CD14-positive monocyte (primary cell): ENCODE measurements at regions not wholly inside any gene's neighbourhood (a gene's known extent, or its start where the extent isn't known, plus 50 kb on each side); places are given as distances from the start of the nearest gene placed in this dataset.

Experiments
- DNase-seq, 3 donors: peaks; one replicate each; pipeline ENCODE4 v3.0.0-alpha.2; 2011 to 2022
- H2AFZ ChIP-seq: 2 replicates; pipeline ENCODE4 v1.6.0; 2012; ENCODE audit warnings: mild to moderate bottlenecking, low read depth, low read length, inconsistent platforms; ENCODE audit not compliant: insufficient read depth, poor library complexity, severe bottlenecking
- H3K27ac ChIP-seq, 2 donors: 1 replicate in 1 of 2; 2 replicates in 1 of 2; pipeline ENCODE4 v1.5.1; 2012 to 2013; ENCODE audit warnings: low read length in 2 of 2, control low read depth in 1 of 2, inconsistent platforms in 1 of 2, low read depth in 1 of 2, mild to moderate bottlenecking in 1 of 2
- H3K27me3 ChIP-seq, 2 donors: one replicate each; pipeline versions ENCODE4 v1.6.0 to v1.6.1; 2011 to 2013; ENCODE audit warnings: low read length in 2 of 2; ENCODE audit not compliant: control insufficient read depth in 2 of 2, insufficient read depth in 2 of 2
- H3K36me3 ChIP-seq, 2 donors: replicated peaks in 1 of 2; 1 replicate in 1 of 2; 2 replicates in 1 of 2; pipeline versions ENCODE4 v1.5.1 to v1.6.1; 2012 to 2013; ENCODE audit warnings: low read length in 2 of 2, control low read depth in 1 of 2, inconsistent platforms in 1 of 2, mild to moderate bottlenecking in 1 of 2; ENCODE audit not compliant: insufficient read depth in 2 of 2, control insufficient read depth in 1 of 2
- H3K4me1 ChIP-seq, 2 donors: 1 replicate in 1 of 2; 2 replicates in 1 of 2; pipeline versions ENCODE4 v1.5.1 to v1.6.1; 2012 to 2013; ENCODE audit warnings: low read length in 2 of 2, control low read depth in 1 of 2, inconsistent platforms in 1 of 2, mild to moderate bottlenecking in 1 of 2, moderate library complexity in 1 of 2; ENCODE audit not compliant: insufficient read depth in 2 of 2, control insufficient read depth in 1 of 2
- H3K4me2 ChIP-seq: replicated peaks from 2 replicates; pipeline ENCODE3; 2012; ENCODE audit warnings: low read length, moderate library complexity, mild to moderate bottlenecking; ENCODE audit not compliant: poor library complexity, severe bottlenecking; ENCODE audit errors: extremely low read depth
- H3K4me3 ChIP-seq, 3 experiments: fragments of 200-600 bp in 1 of 3; sonication (generic) in 1 of 3; replicated peaks in 1 of 3; 1 replicate in 2 of 3; 2 replicates in 1 of 3; pipeline ENCODE4 v1.5.1; 2011 to 2013; ENCODE audit warnings: low read length in 3 of 3, mild to moderate bottlenecking in 3 of 3, control low read depth in 2 of 3, low read depth in 2 of 3, inconsistent platforms in 1 of 3, moderate library complexity in 1 of 3
- H3K79me2 ChIP-seq: 2 replicates; pipeline ENCODE4 v1.6.0; 2012; ENCODE audit warnings: mild to moderate bottlenecking, control low read depth, inconsistent platforms, low read length, moderate library complexity; ENCODE audit not compliant: insufficient read depth
- H3K9ac ChIP-seq: 2 replicates; pipeline ENCODE4 v1.6.0; 2017; ENCODE audit warnings: low read length, mild to moderate bottlenecking; ENCODE audit not compliant: insufficient read depth, poor library complexity, severe bottlenecking
- H3K9me3 ChIP-seq, 2 donors: replicated peaks in 1 of 2; 1 replicate in 1 of 2; 2 replicates in 1 of 2; pipeline versions ENCODE4 v1.5.1 to v1.6.1; 2012 to 2013; ENCODE audit warnings: low read length in 2 of 2, control low read depth in 1 of 2; ENCODE audit not compliant: control insufficient read depth in 1 of 2, insufficient read depth in 1 of 2
- H4K20me1 ChIP-seq: 2 replicates; pipeline ENCODE4 v1.6.0; 2012; ENCODE audit warnings: mild to moderate bottlenecking, low read length, control low read depth, moderate library complexity; ENCODE audit not compliant: insufficient read depth
- H3K27ac Mint-ChIP-seq, 7 donors: one replicate each; pipeline ENCODE4 v1.8.0; 2020; ENCODE audit warnings: mild to moderate bottlenecking in 7 of 7, mixed read lengths in 7 of 7, moderate library complexity in 6 of 7, inconsistent platforms in 2 of 7
- H3K27me3 Mint-ChIP-seq, 3 donors: one replicate each; pipeline ENCODE4 v1.8.0; 2021 to 2022; ENCODE audit warnings: low read depth in 3 of 3, mild to moderate bottlenecking in 3 of 3, mixed read lengths in 3 of 3, moderate library complexity in 3 of 3, inconsistent platforms in 1 of 3
- H3K36me3 Mint-ChIP-seq, 2 donors: one replicate each; pipeline ENCODE4 v1.8.0; 2020; ENCODE audit warnings: mixed read lengths in 2 of 2, inconsistent platforms in 1 of 2, mild to moderate bottlenecking in 1 of 2
- H3K4me1 Mint-ChIP-seq: one replicate; pipeline ENCODE4 v1.8.0; 2020; ENCODE audit warnings: mild to moderate bottlenecking, mixed read lengths
- H3K4me3 Mint-ChIP-seq, 2 donors: one replicate each; pipeline ENCODE4 v1.8.0; 2020; ENCODE audit warnings: mild to moderate bottlenecking in 2 of 2, mixed read lengths in 2 of 2, moderate library complexity in 1 of 2
- H3K9me3 Mint-ChIP-seq, 7 donors: one replicate each; pipeline ENCODE4 v1.8.0; 2020 to 2022; ENCODE audit warnings: mixed read lengths in 7 of 7, mild to moderate bottlenecking in 6 of 7, moderate library complexity in 6 of 7, inconsistent platforms in 2 of 7
- WGBS: methylation state at CpG from one replicate; pipeline ENCODE4 v1.1.5; 2013; ENCODE audit warnings: missing lambda C conversion rate; ENCODE audit not compliant: insufficient coverage; 5-methylcytosine and 5-hydroxymethylcytosine counted together
- intact Hi-C, 2 donors: fragments of 100-400 bp; cut with micrococcal nuclease; formaldehyde crosslinking; loops; one replicate each; pipeline versions ENCODE4 v1.15.0 to v1.15.1; 2023
- TF ChIP-seq, protein P1 (sequence below): fragments of 200-600 bp; IDR thresholded peaks from one replicate; pipeline ENCODE4 v1.8.0; 2022; ENCODE audit warnings: antibody characterized with exemption, mild to moderate bottlenecking

DNA sequence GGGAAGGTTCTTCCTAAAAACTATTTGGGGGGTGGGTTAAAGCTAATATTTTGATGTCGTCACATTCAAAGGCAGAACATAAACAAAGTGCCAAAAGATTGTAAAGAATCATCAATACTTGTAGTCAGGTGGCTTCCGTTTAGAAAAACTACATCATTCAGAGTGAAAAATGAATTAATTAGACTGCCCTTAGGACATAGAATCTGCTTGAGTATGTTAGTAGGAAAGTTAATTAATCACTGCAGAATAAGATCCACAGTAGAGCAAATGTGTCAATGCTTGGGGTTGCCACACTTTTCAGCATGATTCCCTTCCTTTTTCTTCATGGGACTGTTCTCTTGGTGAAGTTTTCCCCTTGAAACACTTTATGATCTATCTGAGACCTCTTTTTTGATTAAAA, 166.8 kb upstream of the MTNR1B start:
- Mint-ChIP-seq H3K4me1 (no peaks in the 10 kb centered on the region), H3K27me3 (no peaks in the 10 kb centered on the region), H3K27ac (no peak overlapping the region), H3K9me3 (peaks cover 0 to 9% (median 6%) of the 10 kb centered on the region in 7 donors), H3K4me3 (no peak overlapping the region), H3K36me3 (no peaks in the 10 kb centered on the region)
- H3K79me2 ChIP-seq, result no peaks in the 10 kb centered on the region
- no CpG with 5 or more reads among the region's 2 CpGs for WGBS
- H3K27ac ChIP-seq, result no peak overlapping the region
- no peak for DNase-seq
- H2AFZ ChIP-seq, result no peak overlapping the region
- TF ChIP-seq, protein P1, sequence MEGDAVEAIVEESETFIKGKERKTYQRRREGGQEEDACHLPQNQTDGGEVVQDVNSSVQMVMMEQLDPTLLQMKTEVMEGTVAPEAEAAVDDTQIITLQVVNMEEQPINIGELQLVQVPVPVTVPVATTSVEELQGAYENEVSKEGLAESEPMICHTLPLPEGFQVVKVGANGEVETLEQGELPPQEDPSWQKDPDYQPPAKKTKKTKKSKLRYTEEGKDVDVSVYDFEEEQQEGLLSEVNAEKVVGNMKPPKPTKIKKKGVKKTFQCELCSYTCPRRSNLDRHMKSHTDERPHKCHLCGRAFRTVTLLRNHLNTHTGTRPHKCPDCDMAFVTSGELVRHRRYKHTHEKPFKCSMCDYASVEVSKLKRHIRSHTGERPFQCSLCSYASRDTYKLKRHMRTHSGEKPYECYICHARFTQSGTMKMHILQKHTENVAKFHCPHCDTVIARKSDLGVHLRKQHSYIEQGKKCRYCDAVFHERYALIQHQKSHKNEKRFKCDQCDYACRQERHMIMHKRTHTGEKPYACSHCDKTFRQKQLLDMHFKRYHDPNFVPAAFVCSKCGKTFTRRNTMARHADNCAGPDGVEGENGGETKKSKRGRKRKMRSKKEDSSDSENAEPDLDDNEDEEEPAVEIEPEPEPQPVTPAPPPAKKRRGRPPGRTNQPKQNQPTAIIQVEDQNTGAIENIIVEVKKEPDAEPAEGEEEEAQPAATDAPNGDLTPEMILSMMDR, result no peak
- H3K4me2 ChIP-seq, result no peak overlapping the region
- no peaks in the 10 kb centered on the region for H4K20me1 ChIP-seq
- intact Hi-C loops, result no loop called here
- H3K27me3 ChIP-seq, result no peaks in the 10 kb centered on the region
- H3K4me3 ChIP-seq, result no peak overlapping the region
- H3K9ac ChIP-seq, result no peak overlapping the region
- peaks cover 11 to 12% of the 10 kb centered on the region in 2 donors for H3K9me3 ChIP-seq
- no peaks in the 10 kb centered on the region for H3K36me3 ChIP-seq
- H3K4me1 ChIP-seq, result no peaks in the 10 kb centered on the region

GRCh38 chr11:92803391-92803790, 166.1 kb upstream of the MTNR1B start:
- Mint-ChIP-seq H3K27ac (no peak overlapping the region), H3K27me3 (no peaks in the 10 kb centered on the region), H3K4me3 (no peak overlapping the region), H3K36me3 (no peaks in the 10 kb centered on the region), H3K9me3 (peaks cover 0 to 7% (median 2%) of the 10 kb centered on the region in 7 donors), H3K4me1 (no peaks in the 10 kb centered on the region)
- no CpG with 5 or more reads among the region's 1 CpG for WGBS
- H3K4me1 ChIP-seq, result no peaks in the 10 kb centered on the region
- H3K27me3 ChIP-seq, result no peaks in the 10 kb centered on the region
- H3K9me3 ChIP-seq, result peaks cover 6 to 11% of the 10 kb centered on the region in 2 donors
- no peak overlapping the region for H3K9ac ChIP-seq
- no peaks in the 10 kb centered on the region for H4K20me1 ChIP-seq
- no peak overlapping the region for H3K4me3 ChIP-seq
- H3K4me2 ChIP-seq, result no peak overlapping the region
- intact Hi-C loops, result no loop called here
- H2AFZ ChIP-seq, result no peak overlapping the region
- no peak for DNase-seq
- no peaks in the 10 kb centered on the region for H3K36me3 ChIP-seq
- TF ChIP-seq, protein P1, result no peak
- no peak overlapping the region for H3K27ac ChIP-seq
- H3K79me2 ChIP-seq, result no peaks in the 10 kb centered on the region
